Loucy (cell line): ENCODE measurements at regions not wholly inside any gene's neighbourhood (a gene's known extent, or its start where the extent isn't known, plus 50 kb on each side); places are given as distances from the start of the nearest gene placed in this dataset.

Experiments used
- EZH2phosphoT487 ChIP-seq: fragments of 200-600 bp; IDR thresholded peaks from 2 replicates; pipeline ENCODE4 v1.6.1; 2018; ENCODE audit warnings: antibody characterized with exemption, mild to moderate bottlenecking, moderate library complexity, borderline replicate concordance
- TF ChIP-seq, protein P1 (sequence below): fragments of 200-600 bp; sonication (generic); conservative IDR thresholded peaks from 2 replicates; pipeline ENCODE4 v1.5.1; 2014; ENCODE audit warnings: mild to moderate bottlenecking, antibody characterized with exemption, low read length

DNA sequence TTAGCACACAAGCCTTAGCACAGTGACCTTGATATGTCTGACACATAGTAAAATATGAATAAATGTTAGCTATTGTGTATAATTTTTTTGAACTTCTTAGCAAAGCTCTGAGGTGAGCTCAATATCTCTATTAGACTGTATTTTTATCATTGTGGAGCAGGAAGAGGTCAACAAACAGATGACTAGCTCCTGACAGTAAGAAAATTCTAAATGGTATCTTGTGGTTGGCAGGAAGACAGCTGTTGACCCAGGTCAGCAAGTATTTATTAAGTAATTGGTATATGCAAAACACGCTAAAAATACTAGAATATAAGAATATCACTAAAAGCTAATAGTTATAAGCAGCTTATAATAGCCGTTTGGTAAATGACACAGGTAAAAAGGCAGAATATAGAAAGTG, 77.5 kb upstream of the MARCKS start:
- TF ChIP-seq, protein P1, sequence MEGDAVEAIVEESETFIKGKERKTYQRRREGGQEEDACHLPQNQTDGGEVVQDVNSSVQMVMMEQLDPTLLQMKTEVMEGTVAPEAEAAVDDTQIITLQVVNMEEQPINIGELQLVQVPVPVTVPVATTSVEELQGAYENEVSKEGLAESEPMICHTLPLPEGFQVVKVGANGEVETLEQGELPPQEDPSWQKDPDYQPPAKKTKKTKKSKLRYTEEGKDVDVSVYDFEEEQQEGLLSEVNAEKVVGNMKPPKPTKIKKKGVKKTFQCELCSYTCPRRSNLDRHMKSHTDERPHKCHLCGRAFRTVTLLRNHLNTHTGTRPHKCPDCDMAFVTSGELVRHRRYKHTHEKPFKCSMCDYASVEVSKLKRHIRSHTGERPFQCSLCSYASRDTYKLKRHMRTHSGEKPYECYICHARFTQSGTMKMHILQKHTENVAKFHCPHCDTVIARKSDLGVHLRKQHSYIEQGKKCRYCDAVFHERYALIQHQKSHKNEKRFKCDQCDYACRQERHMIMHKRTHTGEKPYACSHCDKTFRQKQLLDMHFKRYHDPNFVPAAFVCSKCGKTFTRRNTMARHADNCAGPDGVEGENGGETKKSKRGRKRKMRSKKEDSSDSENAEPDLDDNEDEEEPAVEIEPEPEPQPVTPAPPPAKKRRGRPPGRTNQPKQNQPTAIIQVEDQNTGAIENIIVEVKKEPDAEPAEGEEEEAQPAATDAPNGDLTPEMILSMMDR = no peak
- TF ChIP-seq EZH2phosphoT487 = no peak
